NCI-H1105 treated with DMSO at 0.1 percent for 48 hours (cell line): ENCODE measurements at regions not wholly inside any gene's neighbourhood (a gene's known extent, or its start where the extent isn't known, plus 50 kb on each side); places are given as distances from the start of the nearest gene placed in this dataset.
"Not testable (repeated sequence)": the region's sequence is repeated elsewhere in the genome, so short reads cannot be mapped to it uniquely, and the experiment has no call there.

Source experiments
- DNase-seq: peaks from one replicate; lab custom pipeline; 2025; lab: John Stamatoyannopoulos, UW

- DNase-seq, result no peak
Observed at GRCh38 chr2:13218205-13218604, 501.5 kb downstream of the TRIB2 start.

- DNase-seq, result peak; percentile 83
Observed at GRCh38 chr2:13227578-13227977, 510.8 kb downstream of the TRIB2 start.

GRCh38 chr2:13230221-13230620 lies 513.5 kb downstream of the TRIB2 start:
- DNase-seq, result peak; percentile 66

GRCh38 chr2:13240061-13240460 lies 523.3 kb downstream of the TRIB2 start:
- DNase-seq, result no peak

DNA sequence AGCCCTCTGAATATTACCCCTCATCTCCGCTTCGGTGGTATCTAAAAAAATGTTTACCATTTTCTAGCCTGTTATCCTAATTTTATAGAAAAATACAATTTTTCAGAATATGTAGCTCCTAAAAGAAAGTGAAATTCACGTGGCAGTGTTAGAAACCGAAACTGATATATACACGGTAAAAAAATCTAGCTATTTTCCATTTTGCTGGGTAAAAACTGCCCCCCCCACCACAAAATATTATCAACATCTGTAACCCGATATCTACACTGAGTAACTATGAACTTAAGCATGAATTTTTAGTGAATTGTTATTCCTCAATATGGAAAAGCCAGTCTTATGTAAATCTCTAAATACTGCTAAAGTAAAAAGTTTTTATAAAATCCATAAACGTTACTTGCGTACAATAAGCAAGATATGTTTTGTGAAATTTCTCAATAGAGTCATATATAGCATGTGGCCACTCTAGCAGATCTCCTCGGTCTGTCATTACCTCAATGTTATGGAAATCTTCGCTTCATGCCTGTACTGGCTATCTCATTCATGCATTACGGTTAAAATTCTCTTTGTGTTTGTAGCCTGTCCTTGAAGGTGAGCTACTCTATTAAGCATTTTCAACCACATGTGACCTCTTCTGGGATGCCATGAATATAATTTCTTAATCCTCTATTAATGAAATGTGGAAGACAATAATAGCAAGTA lies 524.2 kb downstream of the TRIB2 start:
- no peak for DNase-seq

GRCh38 chr2:13252615-13253014 lies 535.9 kb downstream of the TRIB2 start:
- no peak for DNase-seq

- DNase-seq, result no peak
Observed at GRCh38 chr2:13255485-13255884, 538.7 kb downstream of the TRIB2 start.

DNA sequence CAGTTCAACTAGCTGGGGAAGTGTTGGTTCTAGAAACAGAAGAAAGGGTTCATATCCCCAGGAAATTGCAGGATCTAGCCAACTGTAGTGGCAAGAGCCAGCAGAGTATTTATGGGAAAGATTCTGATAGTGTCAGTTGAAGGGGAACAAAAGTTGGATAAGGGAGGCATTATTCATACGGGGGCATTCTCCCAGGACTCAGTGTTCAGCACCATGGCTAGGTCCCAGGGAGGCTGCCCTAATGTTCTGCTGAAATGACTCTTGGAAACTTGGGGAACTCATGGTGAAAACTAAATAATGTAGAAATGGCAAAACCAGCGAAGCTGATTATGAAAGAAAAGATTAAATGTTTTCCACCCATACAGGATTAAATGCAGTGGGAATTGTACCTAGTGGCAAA lies 543.7 kb downstream of the TRIB2 start:
- no peak for DNase-seq

- no peak for DNase-seq
Observed at GRCh38 chr2:13266166-13266565, 549.4 kb downstream of the TRIB2 start.

DNA sequence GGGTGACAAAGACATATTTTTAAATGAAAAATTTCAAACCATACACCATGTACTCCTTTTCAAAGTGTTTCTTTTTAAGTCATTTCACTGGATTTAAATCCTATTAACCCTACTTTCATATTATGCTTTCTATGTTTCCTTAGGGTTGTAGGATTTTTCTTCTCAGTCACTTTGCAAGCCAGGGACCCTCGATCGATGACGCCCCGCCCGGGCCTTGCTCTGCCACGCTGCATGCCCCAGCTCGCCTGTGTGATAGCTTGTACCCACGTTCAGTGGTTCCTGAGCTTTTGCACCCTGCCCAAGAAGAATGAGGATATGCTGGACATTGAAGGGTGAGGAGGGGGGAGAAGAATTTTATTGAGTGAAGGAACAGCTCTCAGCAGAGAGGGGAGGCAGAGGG lies 568.0 kb downstream of the TRIB2 start:
- no peak for DNase-seq

DNA sequence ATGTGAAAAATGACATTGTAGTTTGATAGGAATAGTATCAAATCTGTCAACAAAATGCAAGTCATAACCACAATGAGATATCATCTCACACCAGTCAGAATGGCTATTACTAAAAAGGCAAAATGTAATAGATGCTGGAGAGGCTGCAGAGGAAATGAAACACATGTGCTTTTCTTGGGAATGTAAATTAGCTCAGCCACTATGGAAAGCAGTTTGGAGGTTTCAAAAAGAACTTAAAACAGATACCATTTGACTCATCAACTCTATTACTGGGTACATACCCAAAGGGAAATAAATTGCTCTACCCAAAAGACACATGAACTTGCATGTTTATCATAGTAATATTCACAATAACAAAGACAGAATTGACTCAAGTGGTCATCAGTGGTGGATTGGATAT lies 572.6 kb downstream of the TRIB2 start:
- DNase-seq, result no peak

DNA sequence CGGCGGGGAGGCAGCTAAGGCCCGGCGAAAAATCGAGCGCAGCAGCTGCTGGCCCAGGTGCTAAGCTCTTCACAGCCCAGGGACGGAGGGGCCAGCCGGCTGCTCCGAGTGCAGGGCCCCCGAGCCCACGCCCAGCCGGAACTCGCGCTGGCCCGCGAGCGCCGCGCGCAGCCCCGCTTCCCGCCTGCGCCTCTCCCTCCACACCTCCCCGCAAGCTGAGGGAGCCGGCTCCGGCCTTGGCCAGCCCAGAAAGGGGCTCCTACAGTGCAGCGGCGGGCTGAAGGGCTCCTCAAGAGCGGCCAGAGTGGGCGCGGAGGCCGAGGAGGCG lies 591.7 kb downstream of the TRIB2 start:
- DNase-seq, result not testable (repeated sequence)

GRCh38 chr2:13308989-13309388 lies 592.3 kb downstream of the TRIB2 start:
- DNase-seq, result no peak

GRCh38 chr2:13332060-13332459 lies 615.3 kb downstream of the TRIB2 start:
- DNase-seq, result no peak

GRCh38 chr2:13334071-13334470 lies 617.3 kb downstream of the TRIB2 start:
- not testable (repeated sequence) for DNase-seq

GRCh38 chr2:13334545-13334944 lies 617.8 kb downstream of the TRIB2 start:
- no peak for DNase-seq

DNA sequence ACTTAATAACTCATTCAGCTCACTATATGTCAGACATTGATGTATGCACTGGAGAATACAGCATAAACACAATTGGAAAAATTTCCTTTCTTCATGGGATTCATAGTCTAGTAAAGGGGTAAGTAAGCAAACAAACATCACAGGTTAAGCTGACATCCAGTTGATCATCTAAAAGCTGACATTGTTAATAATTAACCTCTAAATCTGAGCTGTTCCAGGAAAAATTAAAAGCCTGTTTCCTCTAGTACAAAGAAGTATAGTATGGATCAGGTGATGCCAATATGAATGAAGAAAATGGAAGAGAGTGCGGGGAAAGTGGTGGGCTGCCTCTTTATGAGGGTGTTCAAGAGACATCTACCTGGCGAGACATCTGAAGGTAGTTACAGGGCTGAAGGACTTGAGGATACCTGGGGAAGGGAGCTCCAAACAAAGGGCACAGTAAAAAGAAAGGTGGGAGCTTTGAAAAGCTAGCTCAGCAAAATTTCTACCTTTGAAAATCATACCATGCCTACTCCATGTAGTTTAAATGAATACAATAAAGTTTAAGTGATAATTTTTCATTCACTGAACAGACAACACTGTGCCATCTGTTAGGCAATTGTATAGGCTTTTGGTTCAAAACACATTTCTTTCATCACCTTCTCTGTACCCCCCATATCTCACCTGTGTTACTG lies 619.3 kb downstream of the TRIB2 start:
- no peak for DNase-seq

DNA sequence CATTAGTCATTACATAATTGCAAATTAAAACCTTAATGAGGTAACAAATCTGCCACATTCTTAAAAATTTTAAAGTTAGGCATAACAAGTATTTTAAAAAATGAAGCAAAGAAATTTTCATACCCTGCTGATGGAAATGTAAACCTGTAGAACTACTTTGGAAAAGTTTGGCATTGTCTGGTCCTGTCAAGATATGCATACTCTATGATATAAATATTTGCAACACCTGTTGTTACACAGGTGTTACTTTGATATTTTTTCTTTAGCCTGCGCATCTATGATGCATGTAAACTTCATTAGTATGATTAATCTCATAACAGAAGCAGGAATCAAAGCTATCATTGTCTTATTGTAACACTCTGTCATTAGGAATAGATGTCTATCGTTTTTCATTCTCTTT lies 634.3 kb downstream of the TRIB2 start:
- no peak for DNase-seq

DNA sequence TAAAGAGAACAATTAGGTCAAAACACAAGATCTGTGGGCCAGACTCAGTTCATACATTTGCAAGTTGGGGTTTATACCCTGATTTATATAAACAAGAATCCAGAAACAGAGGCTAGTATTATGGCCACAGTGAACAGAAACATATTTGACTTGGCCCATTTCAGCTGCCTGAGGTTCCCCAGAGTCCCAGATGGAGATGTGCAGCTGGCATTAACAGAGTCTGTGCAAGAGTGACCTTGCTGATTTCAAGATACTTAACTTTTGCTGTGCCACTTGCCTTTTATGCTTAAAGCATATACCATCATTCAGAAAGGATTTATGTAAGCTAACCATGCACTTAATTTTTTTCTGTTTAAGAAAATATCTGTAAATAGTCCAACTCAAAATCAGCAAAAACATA lies 636.3 kb downstream of the TRIB2 start:
- no peak for DNase-seq

DNA sequence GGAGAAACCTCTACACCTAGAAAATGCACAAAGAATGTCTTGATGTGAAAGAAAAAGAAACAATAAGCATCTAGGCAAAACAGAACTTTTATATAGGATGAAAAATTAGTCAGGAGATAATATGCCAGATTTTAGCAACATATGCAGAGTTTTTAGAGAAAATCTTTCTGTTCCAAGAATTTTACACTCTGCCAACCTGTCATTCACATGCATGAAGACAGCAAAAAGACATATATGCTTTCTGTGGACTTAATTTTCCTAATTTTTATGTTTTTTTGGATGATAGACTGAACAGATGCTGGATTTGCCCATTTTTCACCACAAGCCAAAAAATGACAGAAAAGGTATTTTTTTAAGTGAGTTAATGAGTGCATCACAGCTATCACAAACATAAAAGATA lies 637.3 kb downstream of the TRIB2 start:
- DNase-seq, result no peak

DNA sequence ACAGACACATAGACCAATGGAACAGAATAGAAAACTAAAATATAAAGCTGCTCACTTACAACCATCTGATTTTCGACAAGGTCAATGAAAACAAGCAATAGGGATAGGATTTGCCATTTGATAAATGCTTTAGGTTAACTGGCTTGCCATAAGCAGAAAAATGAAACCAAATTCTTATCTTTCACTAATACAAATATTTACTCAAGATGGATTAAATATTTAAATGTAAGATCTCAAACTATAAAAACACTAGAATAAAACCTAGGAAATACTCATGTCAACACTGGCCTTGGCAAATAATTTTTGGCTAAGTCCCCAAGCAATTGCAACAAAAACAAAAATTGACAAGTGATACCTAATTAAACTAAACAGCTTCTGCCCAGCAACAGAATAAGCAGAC lies 665.2 kb downstream of the TRIB2 start:
- not testable (repeated sequence) for DNase-seq

DNA sequence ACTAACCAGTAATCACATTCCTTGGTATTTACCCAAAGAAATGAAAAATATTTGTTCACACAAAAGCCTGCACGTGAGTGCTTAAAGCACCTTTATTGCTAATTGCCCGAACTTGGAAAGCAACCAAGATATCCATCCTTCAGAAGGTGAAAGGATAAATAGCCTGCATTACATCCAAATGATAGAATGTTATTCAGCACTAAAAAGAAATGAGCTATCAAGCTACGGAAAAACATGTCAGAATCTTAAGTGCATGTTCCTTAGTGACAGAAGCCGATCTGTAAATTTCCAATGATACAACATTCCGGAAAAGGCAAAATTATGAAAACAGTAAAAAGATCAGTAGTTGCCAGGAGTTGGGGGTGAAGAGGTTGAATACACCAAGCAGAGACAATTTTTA lies 672.4 kb downstream of the TRIB2 start:
- peak; percentile 34 for DNase-seq

DNA sequence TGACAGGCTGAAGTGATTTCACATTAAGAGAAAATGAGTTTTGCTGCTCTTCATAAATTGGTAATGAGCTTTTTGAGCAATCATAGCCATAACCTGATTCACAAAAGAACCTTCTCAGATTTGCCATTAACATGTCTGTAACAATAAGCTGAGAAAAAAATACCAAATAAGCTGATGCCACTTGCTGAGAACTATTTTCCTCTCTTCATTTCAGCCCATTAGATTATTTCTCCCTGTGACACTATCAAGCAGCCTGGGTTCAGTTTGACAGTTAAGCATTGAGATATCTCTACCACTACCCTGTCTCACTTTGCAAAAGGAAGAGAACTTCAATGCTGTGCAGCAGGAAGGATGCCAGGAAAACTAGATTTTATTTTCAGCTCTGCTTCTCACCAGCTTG lies 673.9 kb downstream of the TRIB2 start:
- no peak for DNase-seq

DNA sequence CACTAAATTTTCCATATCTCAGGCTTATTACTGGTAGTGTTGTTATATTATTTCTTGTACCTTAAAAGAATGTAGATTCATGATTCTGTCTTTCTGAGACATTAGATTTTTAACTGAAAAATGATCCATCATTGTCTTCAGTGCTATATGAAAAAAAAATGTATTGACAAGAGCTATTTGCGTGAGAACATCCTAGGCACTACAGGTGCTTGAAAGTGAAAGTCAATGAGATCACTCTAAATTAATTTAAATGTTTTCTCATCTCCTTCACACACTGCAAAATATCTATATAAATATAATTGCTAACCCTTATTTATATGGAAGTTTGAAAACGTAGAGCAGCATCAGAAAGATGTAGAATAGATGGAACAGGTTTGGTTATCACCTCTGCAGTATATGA lies 684.6 kb downstream of the TRIB2 start:
- no peak for DNase-seq
